ENCODE measurements at regions not wholly inside any gene's neighbourhood (a gene's known extent, or its start where the extent isn't known, plus 50 kb on each side); places are given as distances from the start of the nearest gene placed in this dataset.
"Not testable (repeated sequence)": the region's sequence is repeated elsewhere in the genome, so short reads cannot be mapped to it uniquely, and the experiment has no call there.

DNA sequence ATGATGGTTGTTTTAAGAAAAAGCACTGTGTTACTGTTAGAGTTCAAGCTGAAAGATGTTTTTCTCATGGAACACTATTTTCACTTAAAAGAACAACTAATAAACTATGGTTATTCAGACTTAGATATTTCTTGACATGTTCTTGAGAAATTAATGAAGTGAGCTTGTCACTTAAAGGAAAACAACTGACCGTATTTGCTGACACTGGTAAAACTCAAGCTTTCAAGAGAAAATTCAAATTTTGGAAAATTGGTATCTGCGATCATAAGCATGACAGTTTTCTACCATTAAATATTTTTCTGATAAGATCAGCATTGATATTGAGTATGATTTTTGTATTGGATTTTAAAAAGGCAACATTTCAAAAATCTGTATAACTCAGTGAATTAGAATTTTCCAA lies 549.5 kb upstream of the ACTRT1 start:
- no peak for FAIRE-seq

DNA sequence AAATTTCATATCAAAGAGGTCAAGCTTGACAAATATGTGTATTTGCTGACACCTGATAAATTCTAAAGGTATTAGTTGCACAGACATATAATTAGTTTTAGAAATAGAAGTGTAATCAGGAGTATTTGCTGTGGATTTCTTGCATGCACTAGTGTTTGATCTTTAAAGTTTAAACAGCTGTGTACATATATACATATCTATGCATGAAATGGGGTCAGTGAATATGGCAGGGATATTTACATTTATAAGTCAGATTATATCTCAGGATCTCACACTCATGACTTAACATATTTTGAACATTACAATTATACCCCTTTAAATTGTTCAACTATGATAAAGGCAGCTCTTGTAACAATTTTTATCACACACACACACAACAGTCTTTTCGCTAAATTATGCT lies 547.4 kb upstream of the ACTRT1 start:
- no peak for FAIRE-seq

DNA sequence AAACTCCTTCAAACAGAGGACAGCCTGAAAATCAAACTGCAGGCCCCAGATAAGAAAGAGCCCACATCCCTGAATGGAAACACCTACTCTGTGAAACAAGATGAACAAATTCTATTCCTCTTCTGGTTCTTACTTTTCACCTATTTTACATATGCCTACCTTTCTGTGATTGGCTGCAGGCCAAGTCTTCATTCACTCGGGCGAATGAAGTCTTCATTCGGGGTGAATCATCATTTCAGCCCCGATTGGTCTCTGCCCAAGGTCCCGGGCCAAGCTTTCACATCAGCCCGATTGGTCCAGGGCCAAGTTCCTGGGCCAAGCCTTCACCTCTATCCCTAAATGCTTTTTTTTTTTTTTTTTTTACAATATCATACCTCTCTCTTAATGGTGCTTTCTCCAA lies 529.8 kb upstream of the ACTRT1 start:
- no peak for FAIRE-seq

DNA sequence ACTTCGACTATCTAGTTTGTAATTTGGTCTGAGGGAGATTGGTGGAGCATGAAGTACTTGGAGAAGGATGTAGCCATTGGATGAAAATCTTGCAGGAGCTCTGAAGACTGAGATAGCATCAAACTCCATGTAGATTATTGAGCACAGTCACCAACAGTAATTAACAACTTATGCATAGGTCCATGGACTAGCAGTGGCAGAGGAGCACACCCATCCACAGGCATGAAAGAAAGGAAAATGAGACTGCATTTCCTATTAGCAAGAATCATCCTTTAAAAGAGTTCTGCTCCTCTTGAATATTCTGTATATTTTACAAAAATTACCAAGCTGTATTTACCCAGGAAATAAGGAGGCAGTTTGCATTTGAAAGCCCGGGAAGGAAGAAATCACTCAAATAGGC lies 529.4 kb upstream of the ACTRT1 start:
- no peak for FAIRE-seq

DNA sequence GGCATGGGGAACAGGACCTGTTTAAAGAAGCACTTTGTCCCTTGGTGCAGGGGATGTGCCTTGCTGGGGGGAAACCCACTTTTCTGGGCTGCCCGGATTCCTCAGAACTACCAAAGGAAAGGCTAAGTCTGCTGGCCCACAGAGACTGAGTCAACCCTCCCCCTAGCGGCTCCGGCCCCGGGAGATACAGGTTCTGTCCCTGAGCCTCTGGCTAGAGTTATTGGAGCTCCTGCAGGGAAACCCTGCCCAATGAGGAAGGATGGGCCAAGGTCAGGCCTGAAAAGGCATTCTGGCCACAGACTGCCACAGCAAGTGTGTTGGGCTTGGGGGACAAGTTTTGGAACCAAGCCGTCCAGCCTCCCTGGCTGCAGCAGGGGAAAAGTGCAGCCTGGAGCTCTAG lies 490.9 kb upstream of the ACTRT1 start:
- no peak for FAIRE-seq

DNA sequence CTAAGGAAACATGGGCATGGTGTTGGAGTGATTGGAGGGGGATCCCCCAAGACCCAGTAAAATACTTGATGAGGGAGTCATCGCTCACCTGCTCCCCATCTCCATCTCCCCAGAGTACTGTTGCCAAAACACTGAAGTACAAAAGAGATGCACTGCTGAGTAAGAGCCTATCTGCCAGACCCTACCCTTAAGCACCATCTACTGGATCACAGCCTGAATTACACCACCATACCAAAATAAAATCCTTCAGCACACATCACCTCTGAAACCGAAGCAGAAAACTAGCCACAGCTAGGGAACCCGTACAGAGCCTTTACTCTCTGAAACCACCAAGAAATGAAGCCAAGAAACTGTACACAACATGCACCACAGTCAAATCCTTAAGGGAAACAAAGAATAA lies 466.3 kb upstream of the ACTRT1 start:
- FAIRE-seq: no peak

DNA sequence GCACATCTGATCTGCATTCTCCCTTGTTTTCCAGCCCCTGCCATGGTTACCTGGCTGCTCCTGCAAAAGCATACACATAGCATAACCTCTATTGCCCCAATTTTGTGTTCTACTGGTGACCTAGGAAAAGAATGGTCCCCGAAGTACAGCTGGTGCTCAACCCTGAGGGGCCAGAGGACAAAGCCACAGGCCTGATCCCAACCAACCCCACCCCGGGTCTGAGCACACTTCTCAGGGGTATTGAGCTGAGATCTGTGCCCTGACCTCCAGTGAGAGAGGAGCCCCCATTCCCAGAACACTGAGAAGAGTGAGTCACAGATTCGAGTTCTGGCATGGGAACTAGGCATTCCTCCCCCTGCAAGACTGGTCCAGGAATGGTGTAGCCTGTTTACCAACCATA lies 465.5 kb upstream of the ACTRT1 start:
- no peak for FAIRE-seq

DNA sequence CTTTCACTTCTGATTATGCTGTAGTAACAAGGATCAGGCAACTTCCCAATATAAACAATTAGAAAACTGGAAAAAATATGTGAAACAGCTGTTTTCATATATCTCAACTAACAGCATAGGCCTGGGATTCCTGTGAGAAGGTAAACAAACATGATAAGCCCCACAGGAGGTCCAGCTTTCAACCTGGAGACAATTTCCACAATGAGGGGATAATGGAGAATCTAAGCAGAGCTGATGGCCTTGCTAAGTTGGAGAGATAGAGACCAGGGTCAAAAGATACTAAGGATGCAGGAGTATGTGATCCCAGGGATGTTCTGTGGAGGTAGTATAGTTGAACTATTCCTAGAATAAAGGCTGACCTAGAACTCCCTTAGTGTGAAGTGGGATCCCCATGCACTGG lies 452.3 kb upstream of the ACTRT1 start:
- FAIRE-seq: no peak

DNA sequence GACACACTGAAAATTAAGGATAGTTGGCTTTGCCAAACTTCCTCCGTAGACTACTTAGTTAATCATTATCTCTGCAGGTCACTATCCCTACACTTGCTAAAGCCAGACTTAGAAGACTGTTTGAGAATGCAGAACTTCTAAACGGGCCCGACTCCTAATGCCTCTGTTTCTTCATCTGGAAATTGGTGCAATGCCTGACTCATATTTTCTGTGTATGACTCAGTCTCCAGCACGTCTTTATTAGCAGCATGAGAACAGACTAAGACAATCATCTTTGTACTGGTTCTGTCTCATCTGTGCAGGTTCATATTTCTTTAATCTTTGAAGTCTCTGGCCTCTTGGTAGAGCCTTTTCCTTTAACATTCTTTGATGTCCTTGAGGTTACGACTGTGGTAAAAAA lies 411.9 kb upstream of the ACTRT1 start:
- FAIRE-seq: no peak

DNA sequence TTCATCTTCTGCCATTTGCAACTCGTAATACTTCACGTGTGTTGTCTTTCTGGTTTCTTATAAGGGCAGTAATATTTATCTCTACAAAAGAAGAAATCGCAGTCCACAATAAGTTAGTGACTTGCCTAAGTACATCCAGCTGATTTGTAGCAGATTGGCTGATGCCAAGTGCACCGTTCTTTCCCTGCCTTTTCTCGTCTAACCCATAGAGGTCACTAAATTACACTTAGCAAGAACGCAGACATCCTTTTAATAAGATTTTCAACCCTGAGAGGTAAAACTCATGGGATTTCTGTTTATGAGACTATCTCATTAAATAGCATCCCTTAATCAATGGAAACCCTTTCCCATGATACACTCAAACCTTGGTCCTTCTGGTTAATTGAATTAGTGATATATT lies 408.6 kb upstream of the ACTRT1 start:
- FAIRE-seq: no peak

DNA sequence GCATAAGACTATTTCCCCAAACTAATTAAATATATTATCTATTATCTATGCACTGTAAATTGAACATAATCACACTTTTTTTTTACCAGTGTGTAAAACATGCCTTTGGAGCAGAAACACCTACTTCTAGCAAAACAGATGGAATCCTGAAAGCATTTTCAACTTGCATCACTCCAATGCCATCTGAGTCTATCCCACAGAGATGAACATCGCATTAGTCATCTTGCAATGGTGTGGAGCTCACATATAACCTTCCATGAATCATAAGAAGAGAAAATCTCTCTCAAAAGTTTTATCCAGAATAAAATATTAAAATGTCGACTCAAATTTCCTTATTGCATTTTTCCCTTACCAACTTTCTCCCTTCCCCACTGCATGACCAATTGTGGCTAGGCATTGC lies 406.7 kb upstream of the ACTRT1 start:
- no peak for FAIRE-seq

DNA sequence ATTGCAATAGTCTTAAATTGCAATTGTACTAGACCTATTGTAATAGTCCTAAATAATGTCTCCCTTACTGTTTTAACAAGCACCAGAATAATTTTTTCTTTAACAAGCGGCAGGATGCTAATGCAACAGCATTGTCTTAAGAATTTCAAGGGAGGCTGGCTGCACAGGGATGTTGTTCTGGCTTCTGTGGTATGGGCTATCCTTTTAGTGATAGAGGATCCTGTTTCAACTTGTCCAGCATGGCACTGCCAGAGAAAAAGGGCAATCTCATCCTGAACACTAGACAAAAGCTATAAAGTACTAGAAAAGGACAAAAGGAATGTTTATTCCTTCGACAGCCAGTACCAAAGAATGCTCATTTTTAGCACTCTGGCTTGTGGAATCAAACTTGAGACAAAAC lies 405.5 kb upstream of the ACTRT1 start:
- FAIRE-seq: no peak

DNA sequence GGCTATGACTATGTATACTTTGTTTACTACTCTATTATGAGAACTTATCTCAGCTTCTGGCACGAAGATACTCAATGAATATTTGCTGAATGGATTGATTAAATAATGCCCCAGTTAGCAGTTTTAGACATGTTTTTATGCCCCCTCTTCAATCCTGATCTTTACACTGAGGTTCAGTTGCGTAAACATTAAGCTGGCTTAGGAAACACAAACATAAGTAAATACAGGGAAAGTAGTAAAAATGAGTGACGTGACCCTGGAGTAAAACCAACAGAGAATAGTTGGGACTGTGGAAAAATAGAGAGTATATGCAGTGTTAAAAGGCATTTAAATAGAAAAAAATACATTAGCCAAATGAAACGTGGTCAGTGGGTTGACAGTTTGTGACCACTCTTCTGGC lies 387.0 kb upstream of the ACTRT1 start:
- FAIRE-seq: no peak

DNA sequence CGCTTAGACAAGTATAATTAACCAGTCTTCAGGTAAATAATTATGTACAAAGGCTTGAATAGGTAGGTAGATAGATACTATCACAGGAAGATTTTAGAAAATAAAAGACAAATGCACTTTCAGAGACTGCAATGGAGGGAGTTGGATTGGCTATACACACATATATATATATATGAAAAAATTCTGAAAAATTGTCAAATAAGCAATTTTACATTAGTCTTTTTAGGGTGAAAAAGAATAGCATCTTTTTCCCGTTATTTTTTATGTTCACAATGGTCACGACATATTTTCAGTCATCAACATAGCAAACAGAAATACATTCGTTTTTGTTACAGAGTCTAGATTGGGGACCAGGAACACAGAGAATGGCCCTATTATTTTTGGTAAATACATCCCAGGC lies 385.9 kb upstream of the ACTRT1 start:
- no peak for FAIRE-seq

DNA sequence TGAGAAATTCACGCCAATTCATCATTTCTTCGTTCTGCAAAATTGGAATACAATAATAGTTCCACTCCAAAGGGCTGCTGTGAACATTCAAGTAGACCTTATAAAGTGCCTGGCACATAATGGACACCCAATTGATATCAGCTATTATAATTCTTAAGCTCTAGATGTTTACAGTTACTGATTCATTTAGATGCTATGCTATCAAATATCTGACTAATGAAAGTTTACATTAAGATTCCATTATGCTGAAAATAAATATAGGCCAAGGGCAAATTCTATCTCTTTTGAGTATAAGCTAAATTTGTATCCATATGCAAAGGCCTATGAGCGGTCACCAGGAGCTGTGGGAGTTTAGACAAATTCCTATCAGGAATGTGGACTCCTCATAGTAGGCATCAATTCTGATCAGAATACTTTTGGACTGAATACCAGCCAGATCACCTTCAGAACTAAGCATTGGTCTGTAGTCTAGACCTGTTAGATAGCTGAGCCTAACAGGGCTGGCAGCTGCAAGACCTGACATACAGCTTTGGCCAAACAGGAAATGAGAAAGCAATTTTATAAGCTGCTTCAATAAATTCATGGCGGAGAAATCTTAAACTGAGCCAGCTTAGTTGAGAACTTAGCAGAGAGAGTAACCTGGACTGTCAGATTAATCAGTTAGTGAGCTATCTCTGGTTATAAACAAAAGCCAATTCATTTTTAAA lies 384.3 kb upstream of the ACTRT1 start:
- no peak for FAIRE-seq

DNA sequence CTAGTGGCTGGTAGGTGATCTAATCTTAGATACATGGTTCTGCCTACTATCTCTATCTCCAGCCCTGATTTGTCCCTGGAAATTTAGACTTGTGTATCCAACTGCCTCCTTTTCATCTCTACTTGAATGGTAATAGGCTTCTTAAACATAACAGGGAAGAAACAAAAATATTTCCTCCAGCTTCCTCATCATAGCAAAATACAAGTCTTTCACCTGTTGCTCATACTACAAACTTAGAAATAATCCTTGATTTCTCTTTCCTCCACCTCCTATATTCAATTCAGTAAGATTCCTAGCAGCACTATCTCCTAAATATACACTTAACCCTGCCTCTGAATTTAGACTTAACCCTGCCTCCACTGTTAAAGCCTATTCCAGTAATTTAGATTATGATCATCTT lies 373.3 kb upstream of the ACTRT1 start:
- no peak for FAIRE-seq

DNA sequence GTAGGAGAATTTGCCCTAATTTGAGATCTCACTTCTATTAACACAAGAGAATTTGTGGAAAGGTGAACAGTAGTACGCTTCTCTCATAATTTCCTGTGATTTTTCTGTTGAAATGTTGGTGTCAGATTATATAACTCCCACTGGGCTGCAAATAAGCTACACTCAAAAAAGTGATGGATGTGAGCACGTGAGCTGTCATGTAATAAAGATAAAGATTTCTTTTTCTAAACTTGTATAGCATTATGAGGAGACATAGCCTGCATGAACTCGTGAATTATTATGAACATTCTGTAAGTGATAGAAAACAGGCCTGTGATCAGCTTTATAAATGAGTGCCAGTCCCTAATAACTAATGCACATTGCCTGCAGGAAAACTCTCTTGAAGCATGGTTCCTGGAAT lies 356.6 kb upstream of the ACTRT1 start:
- FAIRE-seq: no peak

DNA sequence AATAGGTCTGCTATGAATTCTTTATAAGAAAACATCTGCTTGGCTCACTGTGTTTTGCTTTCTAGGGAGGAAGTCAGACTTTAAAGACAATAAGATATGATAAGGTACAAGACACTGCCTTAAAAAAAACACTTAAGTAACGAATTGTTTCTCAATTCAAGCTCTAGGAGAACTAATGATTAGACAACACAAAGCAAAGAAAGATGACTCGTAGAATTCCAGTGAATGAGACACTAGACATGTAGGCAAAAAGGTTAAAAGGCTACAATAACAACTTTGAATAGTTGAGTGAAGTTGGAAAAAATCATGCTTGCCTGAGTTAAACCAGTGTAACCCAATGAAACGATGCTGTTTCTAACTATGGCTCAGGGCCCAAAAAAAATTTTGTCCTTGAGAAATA lies 344.4 kb upstream of the ACTRT1 start:
- FAIRE-seq: no peak

DNA sequence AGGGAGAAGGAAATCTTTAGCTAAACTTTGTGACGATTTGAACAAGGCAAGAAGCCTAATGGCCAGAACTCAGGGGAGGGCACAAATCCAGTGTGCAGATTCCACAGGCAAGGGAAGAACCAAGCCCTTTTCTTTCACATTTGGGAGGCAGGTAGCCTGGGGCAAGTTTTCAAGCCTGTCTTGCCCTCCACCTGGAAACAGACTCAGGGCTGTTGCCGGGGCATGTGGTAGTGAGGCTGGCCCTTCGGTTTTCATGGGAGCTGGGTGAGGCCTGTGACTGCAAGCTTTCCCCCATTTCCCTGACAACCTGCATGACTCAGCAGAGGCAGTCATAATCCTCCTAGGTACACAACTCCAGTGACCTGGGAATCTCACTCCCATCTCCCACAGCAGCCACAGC lies 331.6 kb upstream of the ACTRT1 start:
- not testable (repeated sequence) for FAIRE-seq

DNA sequence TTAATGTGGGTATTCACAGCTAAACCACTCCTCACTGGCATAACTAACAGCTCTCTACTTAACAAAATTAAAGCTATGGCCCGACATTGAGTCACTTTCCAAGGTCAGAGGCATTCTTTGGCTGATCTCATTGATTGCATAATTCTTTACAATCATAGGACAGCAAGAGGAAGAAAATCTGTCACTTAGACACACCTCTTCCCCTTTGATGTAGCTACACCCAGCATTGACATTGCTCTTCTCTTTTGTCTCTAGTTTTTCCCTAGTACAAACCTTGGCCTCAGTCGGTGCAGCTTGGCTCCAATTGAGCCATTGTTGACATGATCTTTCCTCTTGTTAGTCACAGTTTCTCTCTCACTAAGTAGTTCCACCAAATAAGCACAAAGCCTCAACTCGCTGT lies 313.3 kb upstream of the ACTRT1 start:
- FAIRE-seq: no peak

DNA sequence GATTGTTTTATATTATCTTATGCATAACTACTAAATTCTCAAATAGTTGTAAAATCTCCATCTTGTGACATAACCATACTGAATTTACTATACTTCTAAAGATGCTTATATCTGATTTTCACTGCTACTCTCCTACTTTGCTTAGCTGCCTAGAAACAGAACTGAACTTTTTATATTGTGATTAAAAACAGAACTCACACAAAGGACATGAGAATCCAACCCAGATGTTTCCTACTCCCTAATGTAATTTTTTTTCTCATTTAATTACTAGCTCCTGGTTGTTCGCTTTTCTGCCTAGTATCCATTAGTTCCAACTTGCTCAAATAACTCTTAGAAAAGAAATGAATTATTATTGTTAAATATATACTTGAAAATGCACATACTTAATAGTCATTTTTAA lies 283.5 kb upstream of the ACTRT1 start:
- no peak for FAIRE-seq

DNA sequence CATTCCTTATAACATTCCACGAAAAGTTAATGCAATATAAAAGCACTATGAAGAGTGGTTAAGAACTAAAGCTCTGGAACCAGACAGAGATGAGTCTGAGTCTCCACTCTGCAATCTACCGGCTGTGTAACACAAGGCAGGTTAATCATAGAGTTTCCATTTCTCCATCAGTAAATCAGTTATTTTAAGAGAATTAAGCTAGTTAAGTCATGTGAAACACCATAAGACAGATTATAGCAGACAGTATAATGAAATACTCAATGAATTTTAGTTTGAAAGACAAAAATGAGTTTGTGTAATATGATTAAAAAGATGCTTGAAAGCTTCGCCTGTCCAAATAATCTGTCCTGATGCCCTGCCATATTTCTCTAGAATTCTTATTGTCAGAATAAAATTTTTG lies 282.6 kb upstream of the ACTRT1 start:
- no peak for FAIRE-seq

DNA sequence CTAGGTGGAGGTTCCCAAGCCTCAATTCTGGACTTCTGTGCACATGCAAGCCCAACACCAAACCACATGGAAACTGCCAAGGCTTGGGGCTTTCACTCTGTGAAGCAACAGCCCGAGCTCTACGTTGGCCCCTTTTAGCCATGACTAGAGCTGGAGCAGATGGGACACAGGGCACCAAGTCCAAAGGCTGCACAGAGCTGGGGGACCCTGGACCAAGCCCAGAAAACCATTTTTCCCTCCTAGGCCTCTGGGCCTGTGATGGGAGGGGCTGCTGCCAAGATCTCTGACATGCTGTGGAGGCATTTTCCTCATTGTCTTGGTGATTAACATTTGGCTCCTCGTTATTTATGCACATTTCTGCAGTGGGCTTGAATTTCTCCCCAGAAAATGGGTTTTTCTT lies 258.7 kb upstream of the ACTRT1 start:
- no peak for FAIRE-seq

DNA sequence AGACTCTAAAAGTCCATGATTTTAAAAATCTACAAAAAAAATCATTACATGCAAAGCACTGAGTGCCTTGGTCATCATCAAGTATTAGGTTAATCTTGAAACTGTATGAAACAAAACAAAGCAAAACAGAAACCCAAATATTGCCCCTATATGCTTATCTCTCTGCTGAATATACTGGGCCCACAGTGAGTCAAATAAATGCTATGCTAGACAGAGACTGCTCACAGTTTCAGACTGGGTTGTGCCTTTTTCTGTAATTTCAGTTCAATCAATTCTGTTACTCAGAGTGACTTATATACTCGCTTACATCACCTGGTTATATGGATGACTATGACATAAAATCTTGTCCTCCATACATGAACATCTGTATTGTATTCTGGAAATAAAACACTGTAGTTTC lies 257.1 kb upstream of the ACTRT1 start:
- FAIRE-seq: no peak

DNA sequence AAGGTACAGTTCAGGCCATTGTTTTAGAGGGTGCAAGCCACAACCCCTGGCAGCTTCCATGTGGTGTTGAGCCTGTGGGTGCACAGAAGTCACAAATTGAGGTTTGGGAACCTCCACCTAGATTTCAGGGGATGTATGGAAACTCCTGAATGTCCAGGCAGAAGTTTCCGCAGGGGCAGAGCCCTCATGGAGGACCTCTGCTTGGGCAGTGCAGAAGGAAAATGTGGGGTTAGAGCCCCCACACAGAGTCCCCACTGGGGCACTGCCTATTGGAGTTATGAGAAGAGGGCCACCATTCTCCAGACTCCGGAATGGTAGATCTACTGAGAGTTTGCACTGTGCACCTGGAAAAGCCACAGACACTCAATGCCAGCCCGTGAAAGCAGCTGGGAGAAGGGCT lies 242.0 kb upstream of the ACTRT1 start:
- no peak for FAIRE-seq

DNA sequence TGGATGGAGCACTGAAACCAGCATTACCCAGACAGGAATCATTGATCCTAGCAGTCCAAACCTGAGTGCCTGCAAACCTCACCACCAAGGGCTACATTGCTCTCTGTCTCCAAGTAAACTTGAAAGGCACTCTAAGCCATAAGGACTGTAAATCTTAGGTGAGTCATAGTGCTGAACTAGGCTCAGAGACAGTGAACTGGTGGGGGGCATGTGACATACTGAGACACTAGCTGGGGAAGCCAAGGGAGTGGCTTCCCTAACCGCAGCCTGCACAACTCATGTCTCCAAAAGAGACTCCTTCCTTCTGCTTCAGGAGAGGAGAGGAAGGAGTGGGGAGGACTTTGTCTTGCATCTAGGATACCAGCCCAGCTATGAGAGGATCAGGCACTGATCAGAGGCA lies 235.5 kb upstream of the ACTRT1 start:
- FAIRE-seq: no peak

All from colon (tissue), 2 donors.